T47D (cell line): ENCODE measurements at regions not wholly inside any gene's neighbourhood (a gene's known extent, or its start where the extent isn't known, plus 50 kb on each side); places are given as distances from the start of the nearest gene placed in this dataset.

ENCODE experiments used
- DNase-seq, 2 experiments: peaks; one replicate each; pipeline versions ENCODE4 v3.0.0 to v3.0.0-alpha.2; 2011 to 2012; ENCODE audit warnings: low read depth in 1 of 2, low spot score in 1 of 2
- JUND ChIP-seq: IDR thresholded peaks from 2 replicates; pipeline ENCODE4 v1.6.1; 2012; ENCODE audit warnings: low read depth
- in situ Hi-C: cut with HindIII; loops from 2 replicates; pipeline ENCODE4 v1.10.0; 2016; ENCODE audit warnings: low sequenced_read_pairs, low pct_unique_long_range_greater_than_20kb

DNA sequence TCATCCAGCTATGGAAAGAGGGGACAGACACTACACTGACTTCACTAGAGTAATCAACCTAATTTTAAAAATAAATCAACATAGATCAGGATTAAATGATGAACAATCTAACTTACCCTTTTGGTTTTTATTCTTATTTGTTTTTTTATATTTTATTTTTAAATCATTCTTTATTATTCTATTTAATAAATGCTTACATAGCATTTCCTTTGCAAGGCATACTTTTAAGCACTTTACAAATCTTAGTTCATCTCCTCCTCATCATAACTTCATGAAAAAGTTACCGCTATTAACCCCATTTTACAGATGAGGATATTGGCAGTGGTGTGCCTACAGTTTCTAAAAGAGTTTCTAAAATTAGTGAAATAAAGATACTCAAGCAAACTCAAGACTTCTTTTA lies 380.6 kb downstream of the TBC1D4 start:
- in situ Hi-C loops: no loop called here
- no peak for TF ChIP-seq JUND
- no peak for DNase-seq

DNA sequence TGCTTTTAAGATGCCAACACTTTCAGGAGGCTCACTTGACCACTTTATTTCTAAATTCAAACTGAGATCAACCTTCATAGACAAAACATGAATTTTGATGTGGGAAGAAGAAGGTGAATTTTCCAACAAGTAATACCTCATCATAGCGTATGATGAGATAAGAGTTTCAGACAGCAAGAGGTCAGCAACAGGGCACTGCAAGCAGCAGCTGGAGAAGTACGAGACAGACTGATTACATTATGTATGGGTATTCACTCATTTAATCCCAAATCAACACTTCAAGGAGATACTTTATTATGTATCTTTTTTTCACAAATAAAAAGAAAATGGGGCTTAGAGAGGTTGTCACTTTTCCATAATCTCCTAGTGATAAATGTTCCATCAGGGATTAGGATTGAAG lies 389.8 kb downstream of the TBC1D4 start:
- DNase-seq: no peak
- TF ChIP-seq JUND: no peak
- in situ Hi-C loops: no loop called here

GRCh38 chr13:75091718-75092117 lies 390.3 kb downstream of the TBC1D4 start:
- TF ChIP-seq JUND: no peak
- in situ Hi-C loops: no loop called here
- DNase-seq: no peak

GRCh38 chr13:75090872-75091615 lies 390.9 kb downstream of the TBC1D4 start:
- in situ Hi-C loops: no loop called here
- TF ChIP-seq JUND: no peak
- DNase-seq: no peak

DNA sequence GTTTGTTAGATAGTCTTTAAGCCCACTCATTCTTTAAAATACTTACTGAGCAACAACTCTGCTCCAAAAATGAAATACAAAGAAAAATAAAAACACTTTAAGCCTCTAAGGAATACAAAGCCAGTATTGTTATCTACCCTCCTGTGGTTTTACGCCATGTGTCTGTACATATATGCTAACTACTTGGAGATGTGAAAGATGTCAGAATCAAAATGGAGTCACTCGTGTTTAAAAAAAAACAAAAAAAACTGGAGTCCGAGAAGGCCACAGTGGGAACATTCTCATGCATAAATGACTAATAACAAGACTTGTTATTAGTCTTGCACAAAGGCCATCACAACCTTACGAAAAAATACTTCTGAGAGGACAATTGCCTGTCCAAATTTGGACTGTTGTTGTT lies 393.1 kb downstream of the TBC1D4 start:
- in situ Hi-C loops: no loop called here
- TF ChIP-seq JUND: no peak
- DNase-seq: no peak

- in situ Hi-C loops: no loop called here
- TF ChIP-seq JUND: no peak
- DNase-seq: no peak
These were observed 402.7 kb downstream of the TBC1D4 start for GRCh38 chr13:75079226-75079625.

GRCh38 chr13:75076476-75076875 lies 405.5 kb downstream of the TBC1D4 start:
- TF ChIP-seq JUND: no peak
- in situ Hi-C loops: no loop called here
- no peak for DNase-seq

GRCh38 chr13:75073786-75074185 lies 408.2 kb downstream of the TBC1D4 start:
- in situ Hi-C loops: no loop called here
- TF ChIP-seq JUND: no peak
- DNase-seq: no peak

GRCh38 chr13:75072891-75073290 lies 409.1 kb downstream of the TBC1D4 start:
- in situ Hi-C loops: no loop called here
- DNase-seq: no peak
- no peak for TF ChIP-seq JUND

GRCh38 chr13:75072368-75072767 lies 409.6 kb downstream of the TBC1D4 start:
- DNase-seq: no peak
- in situ Hi-C loops: no loop called here
- TF ChIP-seq JUND: no peak

DNA sequence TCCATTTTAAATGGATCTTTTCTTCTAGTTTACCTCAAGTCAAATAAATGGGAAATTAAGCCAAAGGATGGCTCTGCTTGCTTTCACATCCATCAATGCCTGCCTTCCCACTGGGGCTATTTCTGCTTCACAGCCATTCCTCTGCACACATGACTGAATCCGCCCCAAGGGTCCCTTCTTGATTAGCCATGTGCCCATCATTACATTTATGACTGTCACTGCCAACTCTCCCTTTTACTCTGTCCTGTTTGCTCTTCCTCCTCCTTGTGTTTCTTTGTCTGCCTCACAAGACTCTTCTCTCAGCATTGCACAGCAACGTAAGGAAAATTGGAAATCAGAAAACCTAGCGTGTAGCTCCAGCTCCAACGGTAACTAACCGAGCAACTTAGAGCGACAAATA lies 410.2 kb downstream of the TBC1D4 start:
- no peak for TF ChIP-seq JUND
- in situ Hi-C loops: no loop called here
- no peak for DNase-seq

GRCh38 chr13:75071395-75071794 lies 410.6 kb downstream of the TBC1D4 start:
- DNase-seq: no peak

GRCh38 chr13:75061909-75062308 lies 420.1 kb downstream of the TBC1D4 start:
- in situ Hi-C loops: no loop called here
- no peak for DNase-seq
- no peak for TF ChIP-seq JUND

More at GRCh38 chr13:75071395-75071794, 410.6 kb downstream of the TBC1D4 start:
- in situ Hi-C loops: no loop called here
- TF ChIP-seq JUND: no peak

GRCh38 chr13:75055296-75055695 lies 426.7 kb downstream of the TBC1D4 start:
- DNase-seq: no peak
- TF ChIP-seq JUND: no peak
- in situ Hi-C loops: no loop called here
